ENCODE measurements at regions not wholly inside any gene's neighbourhood (a gene's known extent, or its start where the extent isn't known, plus 50 kb on each side); places are given as distances from the start of the nearest gene placed in this dataset.

- H3K4me1 Mint-ChIP-seq (ENCODE audit: low read depth): peaks cover 34% of the 10 kb centered on the region
- no peaks in the 10 kb centered on the region for H3K27me3 Mint-ChIP-seq
- peak; percentile 7 for DNase-seq
- H3K4me3 Mint-ChIP-seq: no peak overlapping the region
- H3K9me3 Mint-ChIP-seq: peaks cover 4% of the 10 kb centered on the region
- peak; percentile 85 for ATAC-seq
- peak overlapping the region; percentile 73 for H3K27ac Mint-ChIP-seq
- peaks cover 4% of the 10 kb centered on the region for H3K36me3 Mint-ChIP-seq (ENCODE audit: low read depth)
- ChIA-PET CTCF (no interaction called here), POLR2A (interaction anchor here (0.6 kb wide), 1 partner anchor 109 kb away, joined by 3 read pairs; no protein-coding TSS in a partner anchor)
- no peak for TF ChIP-seq CTCF (IDR thresholded peaks at IDR 0.05)
- intact Hi-C loops (cut with micrococcal nuclease): no loop called here
Measured at GRCh38 chr12:67759829-67760228, 111.3 kb downstream of the DYRK2 start.

GRCh38 chr12:67760586-67761275, 112.2 kb downstream of the DYRK2 start:
- TF ChIP-seq CTCF (IDR thresholded peaks at IDR 0.05): no peak
- ATAC-seq (no peak), DNase-seq (no peak)
- peaks cover 4% of the 10 kb centered on the region for H3K9me3 Mint-ChIP-seq
- peaks cover 26% of the 10 kb centered on the region for H3K4me1 Mint-ChIP-seq (ENCODE audit: low read depth)
- H3K36me3 Mint-ChIP-seq (ENCODE audit: low read depth): peaks cover 4% of the 10 kb centered on the region
- H3K4me3 Mint-ChIP-seq: no peak overlapping the region
- ChIA-PET CTCF (no interaction called here), POLR2A (interaction anchor here (0.6 kb wide), 1 partner anchor 110 kb away, joined by 3 read pairs; no protein-coding TSS in a partner anchor)
- H3K27ac Mint-ChIP-seq: no peak overlapping the region
- intact Hi-C loops (cut with micrococcal nuclease): no loop called here
- H3K27me3 Mint-ChIP-seq: no peaks in the 10 kb centered on the region

GRCh38 chr12:67761566-67761965, 113.0 kb downstream of the DYRK2 start:
- Mint-ChIP-seq H3K4me1 (ENCODE audit: low read depth) (peaks cover 19% of the 10 kb centered on the region), H3K36me3 (ENCODE audit: low read depth) (peaks cover 4% of the 10 kb centered on the region), H3K4me3 (no peak overlapping the region), H3K9me3 (peaks cover 4% of the 10 kb centered on the region), H3K27ac (no peak overlapping the region), H3K27me3 (no peaks in the 10 kb centered on the region)
- TF ChIP-seq CTCF (IDR thresholded peaks at IDR 0.05): no peak
- no peak for ATAC-seq
- intact Hi-C loops (cut with micrococcal nuclease): no loop called here
- CTCF ChIA-PET: interaction anchor here (0.6 kb wide), 1 partner anchor 98 kb away, joined by 3 read pairs; no protein-coding TSS in a partner anchor
- no peak for DNase-seq
- POLR2A ChIA-PET: no interaction called here

GRCh38 chr12:67764055-67764454, 115.5 kb downstream of the DYRK2 start:
- intact Hi-C loops (cut with micrococcal nuclease): no loop called here
- H3K4me1 Mint-ChIP-seq (ENCODE audit: low read depth): peaks cover 16% of the 10 kb centered on the region
- POLR2A ChIA-PET: no interaction called here
- H3K9me3 Mint-ChIP-seq: peaks cover 4% of the 10 kb centered on the region
- H3K27me3 Mint-ChIP-seq: no peaks in the 10 kb centered on the region
- CTCF ChIA-PET: no interaction called here
- H3K4me3 Mint-ChIP-seq: no peak overlapping the region
- no peak for TF ChIP-seq CTCF (IDR thresholded peaks at IDR 0.05)
- H3K27ac Mint-ChIP-seq: no peak overlapping the region
- H3K36me3 Mint-ChIP-seq (ENCODE audit: low read depth): peaks cover 4% of the 10 kb centered on the region
- ATAC-seq (no peak), DNase-seq (no peak)

GRCh38 chr12:67764946-67765619, 116.5 kb downstream of the DYRK2 start:
- ChIA-PET POLR2A (no interaction called here), CTCF (no interaction called here)
- Mint-ChIP-seq H3K36me3 (ENCODE audit: low read depth) (peaks cover 1% of the 10 kb centered on the region), H3K4me3 (no peak overlapping the region), H3K27ac (no peak overlapping the region), H3K4me1 (ENCODE audit: low read depth) (peaks cover 7% of the 10 kb centered on the region), H3K9me3 (peaks cover 2% of the 10 kb centered on the region), H3K27me3 (no peaks in the 10 kb centered on the region)
- intact Hi-C loops (cut with micrococcal nuclease): no loop called here
- DNase-seq: no peak
- TF ChIP-seq CTCF (IDR thresholded peaks at IDR 0.05): no peak
- ATAC-seq: no peak

Measured in activated CD8-positive, alpha-beta T cell treated with anti-CD3 and anti-CD28 coated beads for 36 hours (primary cell).